Pancreas (tissue), 10 donors: ENCODE measurements at regions not wholly inside any gene's neighbourhood (a gene's known extent, or its start where the extent isn't known, plus 50 kb on each side); places are given as distances from the start of the nearest gene placed in this dataset.

Source experiments
- ATAC-seq, 4 donors: fragments of 200-7000 bp; cut with Tn5 transposase; one replicate each; pipeline versions ENCODE4 v1.8.0 to v1.9.1; 2020; ENCODE audit warnings: mild to moderate bottlenecking in 4 of 4, moderate library complexity in 4 of 4
- DNase-seq, 6 donors: peaks; one replicate each; pipeline ENCODE4 v3.0.0-alpha.2; 2020
- FAIRE-seq: peaks from 2 replicates; lab custom pipeline; 2012; peaks lifted over from hg19 to GRCh38; lab: Jason Lieb, UNC
- H3K27ac ChIP-seq, 4 donors: fragments of 200-600 bp; sonication (generic); 1 replicate in 3 of 4; 2 replicates in 1 of 4; pipeline versions ENCODE4 v1.5.0 to v1.8.0; 2020
- H3K27me3 ChIP-seq, 4 donors: fragments of 200-600 bp; one replicate each; pipeline ENCODE4 v1.8.0; 2021
- H3K36me3 ChIP-seq, 3 donors: fragments of 200-600 bp; sonication (generic) in 1 of 3; one replicate each; pipeline versions ENCODE4 v1.5.0 to v1.8.0; 2020 to 2021
- H3K4me1 ChIP-seq, 3 donors: fragments of 200-600 bp; one replicate each; pipeline ENCODE4 v1.8.0; 2021
- H3K4me3 ChIP-seq, 4 donors: fragments of 200-600 bp; sonication (generic) in 2 of 4; one replicate each; pipeline versions ENCODE4 v1.5.0 to v1.8.0; 2020 to 2021
- H3K9me3 ChIP-seq, 4 donors: fragments of 200-600 bp; one replicate each; pipeline ENCODE4 v1.8.0; 2021
- CTCF ChIP-seq, 4 donors: fragments of 200-600 bp; sonication (generic) in 3 of 4; IDR thresholded peaks; one replicate each; pipeline versions ENCODE4 v1.5.0 to v1.8.0; 2021; ENCODE audit warnings: antibody characterized with exemption in 4 of 4
- WGBS, 2 donors: extraction: QIAGEN DNeasy Blood & Tissue Kit; methylation state at CpG; one replicate each; pipeline ENCODE4 v1.1.7; 2013; 5-methylcytosine and 5-hydroxymethylcytosine counted together
- intact Hi-C, 3 donors: fragments of 100-400 bp; cut with DNase I; formaldehyde crosslinking; loops; one replicate each; pipeline versions ENCODE4 v1.11.1 to v1.14.2; 2022
- donor health status: healthy with polysubstance abuse.
- donor health status: DM: no; HTN: no; CAD: no; lungs with moderate emphysema.
- donor health status: DM: no; HTN: no; CAD: no.
- donor health status: control.
- donor health status: control.
- donor health status: Bipolar disorder and iron deficiency.
- donor health status: DM: yes; HTN: yes; CAD: no.
- donor health status: DM: no; HTN: no; CAD: no.
- donor health status: DM: no; HTN: no; CAD: no.
- donor health status: DM: yes; HTN: yes; CAD: no.

DNA sequence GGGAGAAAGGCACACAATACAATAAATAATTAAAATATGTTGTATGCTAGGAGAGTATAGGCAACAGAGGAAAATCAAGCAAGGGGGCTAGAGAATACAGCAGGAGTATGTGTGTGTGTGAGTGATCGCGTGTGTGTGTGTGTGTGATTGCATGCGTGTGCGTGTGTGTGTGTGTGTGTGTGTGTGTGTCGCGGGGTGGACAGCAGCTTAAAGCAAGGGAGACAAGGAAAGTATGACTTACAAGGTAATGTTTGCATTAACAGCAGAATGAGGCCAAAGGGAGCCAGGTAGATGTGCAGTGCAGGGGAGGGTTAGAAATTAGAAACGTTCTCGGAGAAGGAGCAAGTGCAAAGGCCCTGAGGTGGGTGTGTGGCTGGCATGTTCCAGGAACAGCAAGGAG, 57.4 kb upstream of the KCNA1 start:
- intact Hi-C loops: loop anchor here in 1 of 3 donors (5.0 to 10.0 kb wide), 2 partner anchors 150 to 232 kb away; no protein-coding TSS in a partner anchor
- DNase-seq (no peak), FAIRE-seq (no peak), ATAC-seq (no peak)
- Histone ChIP-seq H3K27ac (no peak overlapping the region), H3K27me3 (peaks cover 0 to 4% (median 0%) of the 10 kb centered on the region in 4 donors), H3K36me3 (no peaks in the 10 kb centered on the region), H3K4me1 (no peaks in the 10 kb centered on the region), H3K4me3 (no peak overlapping the region), H3K9me3 (no peaks in the 10 kb centered on the region)
- WGBS, 2 donors: 82 to 92% methylated on average over 8 of the region's 8 CpGs
- TF ChIP-seq CTCF (IDR thresholded peaks at IDR 0.05): no peak

DNA sequence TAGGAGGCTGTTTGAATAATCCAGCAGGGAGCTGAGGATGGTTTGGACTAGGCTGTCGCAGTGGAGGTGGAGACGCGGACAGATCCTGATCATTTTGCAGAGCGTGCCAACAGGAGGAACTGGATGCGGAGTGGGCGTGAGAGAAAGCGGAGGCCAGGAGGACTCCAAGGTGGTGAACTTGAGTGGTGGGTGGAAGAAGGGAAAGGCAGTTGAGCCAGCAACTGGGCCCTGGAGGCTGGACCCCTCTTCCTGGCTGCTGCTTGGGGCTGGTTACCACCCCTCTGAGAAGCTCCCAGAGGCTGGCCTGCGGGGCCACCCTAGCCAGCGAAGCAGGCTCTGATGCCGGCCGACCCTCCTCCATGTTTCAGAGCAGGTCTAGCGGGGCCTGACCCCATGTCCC, 56.8 kb upstream of the KCNA1 start:
- no peak overlapping the region for H3K27ac ChIP-seq
- peaks cover 0 to 2% (median 0%) of the 10 kb centered on the region in 3 donors for H3K4me1 ChIP-seq
- peaks cover 0 to 4% (median 0%) of the 10 kb centered on the region in 4 donors for H3K27me3 ChIP-seq
- no peak overlapping the region for H3K4me3 ChIP-seq
- no peaks in the 10 kb centered on the region for H3K36me3 ChIP-seq
- TF ChIP-seq CTCF (IDR thresholded peaks at IDR 0.05): no peak
- ATAC-seq (no peak), DNase-seq (no peak), FAIRE-seq (no peak)
- WGBS, 2 donors: 85 to 89% methylated on average over 12 of the region's 12 CpGs
- H3K9me3 ChIP-seq: no peaks in the 10 kb centered on the region
- intact Hi-C loops: loop anchor here in 1 of 3 donors (5.0 to 10.0 kb wide), 2 partner anchors 149 to 232 kb away; no protein-coding TSS in a partner anchor

DNA sequence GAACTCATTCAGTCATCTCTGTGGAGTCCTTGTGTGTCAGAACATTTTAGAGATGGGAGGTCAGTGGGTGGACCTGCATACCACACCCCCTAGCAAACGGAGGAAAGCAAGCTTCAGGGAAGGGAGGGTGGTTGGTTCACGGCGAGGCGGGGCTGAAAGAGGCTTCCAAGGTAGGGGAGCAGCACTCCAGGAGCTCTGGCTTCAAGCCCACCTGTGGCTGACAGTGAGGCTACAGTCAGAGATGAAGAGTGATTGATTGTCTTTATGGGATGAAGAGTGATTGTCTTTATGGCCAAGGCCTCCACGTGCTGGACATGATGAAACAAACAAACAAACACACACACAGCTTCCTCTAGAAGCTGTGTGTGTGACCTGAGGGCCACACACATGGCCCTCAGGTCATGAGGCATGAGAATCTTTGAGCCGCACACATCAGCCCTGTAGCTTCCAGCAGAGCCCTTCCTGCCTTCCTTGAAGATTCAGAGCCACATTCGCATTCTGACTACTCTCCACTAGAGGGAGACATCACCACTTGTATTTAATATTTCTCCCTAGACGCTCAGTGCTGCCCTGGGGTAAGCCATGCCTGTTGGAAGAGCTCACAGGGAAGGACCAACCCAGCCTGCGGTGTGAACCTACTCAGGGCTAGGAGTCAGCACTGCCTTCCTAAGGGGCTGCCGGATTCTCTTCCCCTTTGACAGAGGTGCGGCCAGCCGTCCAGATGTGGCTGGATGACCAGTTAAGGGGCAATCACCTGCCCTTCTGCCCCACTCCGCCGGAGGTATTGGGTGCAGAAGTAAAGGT, 54.4 kb upstream of the KCNA1 start:
- intact Hi-C loops: loop anchor here in 2 of 3 donors (5.0 to 10.0 kb wide), 2 partner anchors 147 to 229 kb away; no protein-coding TSS in a partner anchor

DNA sequence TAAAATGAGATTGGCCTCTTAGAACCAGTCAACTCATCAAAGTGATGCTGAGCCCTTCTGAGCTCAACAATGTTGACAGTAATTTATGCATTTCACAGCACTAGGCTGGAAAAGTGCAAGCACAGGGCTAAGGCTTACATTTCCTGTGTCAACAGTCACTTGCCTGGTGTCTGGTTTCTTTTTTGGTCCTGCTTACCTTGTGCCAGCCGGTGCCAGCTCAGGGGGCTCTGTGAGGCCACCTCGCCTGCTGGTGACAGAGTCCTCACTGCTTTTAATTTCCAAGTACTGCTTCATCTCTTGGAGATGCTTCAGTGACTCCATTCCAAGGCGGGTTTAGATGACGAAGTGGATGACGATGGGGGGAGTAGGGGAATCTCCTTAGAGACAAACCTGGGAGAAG, 53.1 kb upstream of the KCNA1 start:
- FAIRE-seq (no peak), ATAC-seq (peak in 1 of 4 donors; percentile 6), DNase-seq (no peak)
- 60% methylated on average over 5 of the region's 5 CpGs for WGBS, 2 donors
- no peak for TF ChIP-seq CTCF (IDR thresholded peaks at IDR 0.05)
- H3K4me3 ChIP-seq: no peak overlapping the region
- no peak overlapping the region for H3K27ac ChIP-seq
- no peaks in the 10 kb centered on the region for H3K36me3 ChIP-seq
- no peaks in the 10 kb centered on the region for H3K9me3 ChIP-seq
- H3K4me1 ChIP-seq: peaks cover 0 to 4% (median 0%) of the 10 kb centered on the region in 3 donors
- intact Hi-C loops: loop anchor here in 2 of 3 donors (5.0 to 10.0 kb wide), 2 partner anchors 146 to 228 kb away; no protein-coding TSS in a partner anchor
- H3K27me3 ChIP-seq: peaks cover 0 to 5% (median 2%) of the 10 kb centered on the region in 4 donors

More for the DNA sequence above, 54.4 kb upstream of the KCNA1 start:
- WGBS, 2 donors: 31 to 36% methylated on average over 14 of the region's 14 CpGs
- peak in 4 of 6 donors; percentile 34 to 68 (median 44) for DNase-seq
- Histone ChIP-seq H3K36me3 (no peaks in the 10 kb centered on the region), H3K27ac (no peak overlapping the region), H3K27me3 (no peaks in the 10 kb centered on the region), H3K9me3 (no peaks in the 10 kb centered on the region), H3K4me3 (no peak overlapping the region), H3K4me1 (peaks cover 0 to 4% (median 0%) of the 10 kb centered on the region in 3 donors)
- TF ChIP-seq CTCF (IDR thresholded peaks at IDR 0.05): peak; percentile 72 to 87 (median 83)
- FAIRE-seq: no peak
- ATAC-seq: peak; percentile 57 to 81 (median 78)
